Body of pancreas (tissue), 4 donors: ENCODE measurements at regions not wholly inside any gene's neighbourhood (a gene's known extent, or its start where the extent isn't known, plus 50 kb on each side); places are given as distances from the start of the nearest gene placed in this dataset.

Experiments
- CTCF ChIP-seq, 7 experiments: fragments of 450-650 bp in 4 of 7; fragments of 200-600 bp in 3 of 7; sonication (generic) in 3 of 7; IDR thresholded peaks; one replicate each; pipeline ENCODE4 v1.5.1; 2016 to 2019; ENCODE audit warnings: antibody characterized with exemption in 7 of 7
- POLR2A ChIP-seq, 3 donors: fragments of 450-650 bp; IDR thresholded peaks; one replicate each; pipeline ENCODE4 v1.6.1; 2016; ENCODE audit warnings: antibody characterized with exemption in 3 of 3, mild to moderate bottlenecking in 2 of 3

- TF ChIP-seq CTCF (IDR thresholded peaks at IDR 0.05) = no peak
- TF ChIP-seq POLR2A (IDR thresholded peaks at IDR 0.05) = no peak
These were observed 524.9 kb downstream of the FGF9 start for GRCh38 chr13:22195726-22196125.
